Loucy (cell line): ENCODE measurements at regions not wholly inside any gene's neighbourhood (a gene's known extent, or its start where the extent isn't known, plus 50 kb on each side); places are given as distances from the start of the nearest gene placed in this dataset.

Source experiments
- H2AFZ ChIP-seq: fragments of 200-600 bp; sonication (generic); 2 replicates; pipeline ENCODE4 v1.6.0; 2016; ENCODE audit warnings: antibody characterized with exemption, mild to moderate bottlenecking, low read length, moderate library complexity
- H3F3A ChIP-seq: fragments of 200-600 bp; 2 replicates; pipeline ENCODE4 v1.6.0; 2016; ENCODE audit warnings: antibody characterized with exemption, low read depth, mild to moderate bottlenecking
- H3K27me3 ChIP-seq: fragments of 200-600 bp; sonication (generic); 2 replicates; pipeline ENCODE4 v1.6.1; 2014; ENCODE audit warnings: low read length, mild to moderate bottlenecking; ENCODE audit not compliant: insufficient read depth, poor library complexity, severe bottlenecking
- H3K36me3 ChIP-seq: fragments of 200-600 bp; sonication (generic); 2 replicates; pipeline ENCODE4 v1.6.1; 2016; ENCODE audit warnings: low read length; ENCODE audit not compliant: insufficient read depth
- H3K4me1 ChIP-seq: fragments of 200-600 bp; sonication (generic); 2 replicates; pipeline ENCODE4 v1.5.1; 2014; ENCODE audit warnings: low read length, mild to moderate bottlenecking; ENCODE audit not compliant: insufficient read depth, poor library complexity, severe bottlenecking
- H3K4me2 ChIP-seq: fragments of 200-600 bp; sonication (generic); 2 replicates; pipeline ENCODE4 v1.6.0; 2014; ENCODE audit warnings: antibody characterized with exemption, low read length, low read depth, mild to moderate bottlenecking; ENCODE audit not compliant: poor library complexity, severe bottlenecking
- H3K4me3 ChIP-seq: fragments of 200-600 bp; sonication (generic); 2 replicates; pipeline ENCODE4 v1.5.1; 2014; ENCODE audit warnings: low read length, mild to moderate bottlenecking, mixed read lengths; ENCODE audit not compliant: poor library complexity, severe bottlenecking
- H3K79me2 ChIP-seq: fragments of 200-600 bp; sonication (generic); 2 replicates; pipeline ENCODE4 v1.6.1; 2014; ENCODE audit warnings: low read length; ENCODE audit not compliant: insufficient read depth
- H3K9ac ChIP-seq: fragments of 200-600 bp; sonication (generic); 2 replicates; pipeline ENCODE4 v1.6.0; 2014; ENCODE audit warnings: mild to moderate bottlenecking, low read depth, low read length, moderate library complexity; ENCODE audit not compliant: poor library complexity, severe bottlenecking
- H3K9me2 ChIP-seq: fragments of 200-600 bp; sonication (generic); replicated peaks from 2 replicates; pipeline ENCODE4 v1.6.1; 2016; ENCODE audit warnings: low read depth, low read length, mixed read lengths
- H3K9me3 ChIP-seq: fragments of 200-600 bp; sonication (generic); 2 replicates; pipeline ENCODE4 v1.6.1; 2014; ENCODE audit warnings: mild to moderate bottlenecking, antibody characterized with exemption, low read length, low read depth; ENCODE audit not compliant: insufficient read depth
- H4K20me1 ChIP-seq: fragments of 200-600 bp; sonication (generic); 2 replicates; pipeline ENCODE4 v1.6.0; 2014; ENCODE audit warnings: antibody characterized with exemption, low read length, mild to moderate bottlenecking; ENCODE audit not compliant: insufficient read depth, poor library complexity, severe bottlenecking
- CTCF ChIP-seq: fragments of 200-600 bp; sonication (generic); conservative IDR thresholded peaks from 2 replicates; pipeline ENCODE4 v1.5.1; 2014; ENCODE audit warnings: mild to moderate bottlenecking, antibody characterized with exemption, low read length
- EZH2phosphoT487 ChIP-seq: fragments of 200-600 bp; IDR thresholded peaks from 2 replicates; pipeline ENCODE4 v1.6.1; 2018; ENCODE audit warnings: antibody characterized with exemption, mild to moderate bottlenecking, moderate library complexity, borderline replicate concordance

- Histone ChIP-seq H3K79me2 (no peaks in the 10 kb centered on the region), H3K36me3 (no peaks in the 10 kb centered on the region), H4K20me1 (no peaks in the 10 kb centered on the region), H3K4me3 (no peak overlapping the region), H3K9me2 (no peaks in the 10 kb centered on the region), H3K4me2 (no peak overlapping the region), H3K4me1 (no peaks in the 10 kb centered on the region), H2AFZ (no peak overlapping the region), H3K27me3 (no peaks in the 10 kb centered on the region), H3F3A (no peaks in the 10 kb centered on the region), H3K9me3 (no peaks in the 10 kb centered on the region), H3K9ac (no peak overlapping the region)
- TF ChIP-seq CTCF: no peak
- TF ChIP-seq EZH2phosphoT487: no peak
These were observed 160.1 kb upstream of the CDH5 start for GRCh38 chr16:66206363-66206762.

DNA sequence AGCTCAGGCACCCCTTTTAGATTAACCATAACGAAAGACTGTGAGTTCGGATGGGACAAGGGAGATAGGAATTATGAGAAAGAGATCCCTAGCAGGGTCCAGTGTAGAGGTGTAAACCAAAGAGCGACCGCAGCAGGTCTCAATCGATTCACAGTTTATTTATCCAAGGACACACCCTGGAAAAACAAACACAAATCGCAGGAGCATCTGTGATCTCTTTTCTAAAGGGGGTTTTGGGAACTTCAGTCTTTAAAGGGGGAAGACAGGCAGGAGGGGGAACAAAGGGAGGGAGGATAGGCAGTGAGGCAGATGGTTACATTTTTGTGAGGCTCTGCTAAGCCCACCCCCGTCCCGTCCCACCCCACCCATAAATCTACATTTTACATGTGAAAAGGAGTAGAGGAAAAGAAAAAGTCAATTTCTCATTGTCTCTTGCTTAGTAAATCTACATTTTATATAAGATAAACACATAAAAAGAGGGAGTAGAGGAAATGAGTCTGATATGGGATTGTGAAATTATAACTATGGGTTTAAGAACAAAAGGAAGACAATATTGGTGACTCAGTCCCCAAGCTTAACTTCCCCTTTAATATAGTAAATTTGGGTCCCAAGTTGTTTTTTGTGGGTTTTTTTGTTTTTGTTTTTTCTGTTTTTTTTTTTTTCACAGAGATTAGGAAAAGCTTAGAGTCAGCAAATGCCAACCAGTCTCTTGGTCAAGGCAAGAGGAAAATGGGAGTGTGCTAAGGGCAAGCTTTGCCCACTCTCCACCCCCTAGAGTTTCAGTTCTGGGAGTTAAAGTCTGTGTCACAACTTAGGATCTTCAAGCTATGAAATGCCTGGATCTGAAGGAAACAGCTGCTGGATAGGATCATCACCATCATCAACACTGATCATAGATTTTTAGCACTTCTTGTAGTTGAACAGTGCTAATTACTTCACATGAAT, 160.9 kb upstream of the CDH5 start:
- H3K4me2 ChIP-seq: no peak overlapping the region

GRCh38 chr16:66204756-66205155, 161.7 kb upstream of the CDH5 start:
- no peaks in the 10 kb centered on the region for H3F3A ChIP-seq
- H3K36me3 ChIP-seq: no peaks in the 10 kb centered on the region
- H3K9me3 ChIP-seq: no peaks in the 10 kb centered on the region
- no peak for TF ChIP-seq CTCF
- no peak for TF ChIP-seq EZH2phosphoT487
- H3K4me1 ChIP-seq: no peaks in the 10 kb centered on the region
- H3K4me3 ChIP-seq: no peak overlapping the region
- H2AFZ ChIP-seq: no peak overlapping the region
- H4K20me1 ChIP-seq: no peaks in the 10 kb centered on the region
- H3K27me3 ChIP-seq: no peaks in the 10 kb centered on the region
- no peak overlapping the region for H3K4me2 ChIP-seq
- H3K9ac ChIP-seq: no peak overlapping the region
- H3K79me2 ChIP-seq: no peaks in the 10 kb centered on the region
- no peaks in the 10 kb centered on the region for H3K9me2 ChIP-seq

More for the DNA sequence above, 160.9 kb upstream of the CDH5 start:
- H3K36me3 ChIP-seq: no peaks in the 10 kb centered on the region
- no peaks in the 10 kb centered on the region for H3F3A ChIP-seq
- no peaks in the 10 kb centered on the region for H3K4me1 ChIP-seq
- H3K9me2 ChIP-seq: no peaks in the 10 kb centered on the region
- no peaks in the 10 kb centered on the region for H3K79me2 ChIP-seq
- no peak overlapping the region for H2AFZ ChIP-seq
- H3K9ac ChIP-seq: no peak overlapping the region
- no peaks in the 10 kb centered on the region for H4K20me1 ChIP-seq
- H3K9me3 ChIP-seq: no peaks in the 10 kb centered on the region
- H3K4me3 ChIP-seq: no peak overlapping the region
- H3K27me3 ChIP-seq: no peaks in the 10 kb centered on the region
- TF ChIP-seq EZH2phosphoT487: no peak
- no peak for TF ChIP-seq CTCF
